K562 (cell line): ENCODE measurements at regions not wholly inside any gene's neighbourhood (a gene's known extent, or its start where the extent isn't known, plus 50 kb on each side); places are given as distances from the start of the nearest gene placed in this dataset.

Source experiments
- ATAC-seq: fragments of 200-7000 bp; cut with Tn5 transposase; 3 replicates; pipeline ENCODE4 v1.9.1; 2020; ENCODE audit warnings: moderate library complexity
- BruUV-seq: library from RNA; stranded (reverse); fragments of 400-500 nt; replicated peaks from 2 replicates; lab custom pipeline; 2021; lab: Mats Ljungman, UMichigan
- CTCF ChIA-PET: fragments of 300-600 bp; formaldehyde crosslinking; extraction: SDS; loops from one replicate; lab custom pipeline; 2021; ENCODE audit warnings: low intra/inter-chr PET ratio; lab: Yijun Ruan, JAX
- POLR2A ChIA-PET: fragments of 300-600, 350-650 bp; sonication (Branson Sonifier 250); formaldehyde crosslinking; extraction: SDS; loops from one replicate; lab custom pipeline; 2021; ENCODE audit warnings: antibody characterized with exemption, inconsistent platforms; lab: Yijun Ruan, JAX
- DNase-seq, 4 experiments: peaks; one replicate each; pipeline versions ENCODE4 v3.0.0 to v3.0.0-alpha.2; 2011 to 2018; ENCODE audit warnings: low spot score in 3 of 4, mixed read lengths in 3 of 4; ENCODE audit errors: extremely low read depth in 1 of 4
- FAIRE-seq: peaks from 2 replicates; lab custom pipeline; 2011; peaks lifted over from hg19 to GRCh38; lab: Jason Lieb, UNC
- H2AFZ ChIP-seq: 2 replicates; pipeline ENCODE4 v1.6.0; 2011; ENCODE audit warnings: low read depth, low read length, control low read depth, inconsistent platforms
- H3K27ac ChIP-seq: fragments of 200-600 bp; 3 replicates; pipeline ENCODE4 v1.8.0; 2011; ENCODE audit warnings: low read depth, mild to moderate bottlenecking, control low read depth, inconsistent platforms, low read length, moderate library complexity, mixed read lengths; ENCODE audit errors: extremely low read depth
- H3K27me3 ChIP-seq, 2 experiments: fragments of 300-600 bp in 1 of 2; 2 replicates in 1 of 2; 3 replicates in 1 of 2; pipeline versions ENCODE4 v1.6.0 to v1.8.0; 2011; ENCODE audit warnings: inconsistent platforms in 2 of 2, low read length in 2 of 2, mild to moderate bottlenecking in 1 of 2, mixed read lengths in 1 of 2, moderate library complexity in 1 of 2; ENCODE audit not compliant: control insufficient read depth in 2 of 2, insufficient read depth in 2 of 2
- H3K36me3 ChIP-seq: fragments of 300-600 bp; 3 replicates; pipeline ENCODE4 v1.8.0; 2011; ENCODE audit warnings: mild to moderate bottlenecking, low read length, inconsistent platforms; ENCODE audit not compliant: control insufficient read depth, insufficient read depth
- H3K4me1 ChIP-seq, 2 experiments: fragments of 200-600 bp in 1 of 2; replicated peaks in 1 of 2; 2 replicates in 1 of 2; 3 replicates in 1 of 2; pipeline versions ENCODE4 v1.5.1 to v1.8.0; 2011; ENCODE audit warnings: inconsistent platforms in 2 of 2, low read length in 2 of 2, mild to moderate bottlenecking in 1 of 2, mixed read lengths in 1 of 2, moderate library complexity in 1 of 2; ENCODE audit not compliant: control insufficient read depth in 2 of 2, insufficient read depth in 2 of 2
- H3K4me2 ChIP-seq: 2 replicates; pipeline ENCODE4 v1.6.1; 2011; ENCODE audit warnings: low read length, control low read depth, inconsistent platforms, mixed read lengths; ENCODE audit not compliant: insufficient read depth
- H3K4me3 ChIP-seq: fragments of 200-600 bp; sonication (generic), shearing (Covaris generic); 2 replicates; pipeline ENCODE4 v1.5.1; 2016; ENCODE audit warnings: control low read depth, inconsistent platforms
- H3K79me2 ChIP-seq: fragments of 200-600 bp; 3 replicates; pipeline ENCODE4 v1.8.0; 2011; ENCODE audit warnings: low read length, inconsistent platforms; ENCODE audit not compliant: control insufficient read depth, insufficient read depth
- H3K9ac ChIP-seq, 2 experiments: 2 replicates each; pipeline versions ENCODE4 v1.6.0 to v1.6.1; 2011; ENCODE audit warnings: low read depth in 2 of 2, low read length in 2 of 2, control low read depth in 1 of 2, inconsistent platforms in 1 of 2, mild to moderate bottlenecking in 1 of 2, mixed read lengths in 1 of 2; ENCODE audit not compliant: insufficient read depth in 1 of 2
- H3K9me1 ChIP-seq: one replicate; pipeline ENCODE4 v1.6.0; 2011; ENCODE audit warnings: inconsistent platforms, mild to moderate bottlenecking, low read length, moderate library complexity; ENCODE audit not compliant: control insufficient read depth, insufficient read depth
- H3K9me3 ChIP-seq: replicated peaks from 2 replicates; pipeline ENCODE4 v1.5.1; 2011; ENCODE audit warnings: low read depth, low read length, inconsistent platforms; ENCODE audit not compliant: control insufficient read depth, insufficient read depth
- H4K20me1 ChIP-seq: replicated peaks from 2 replicates; pipeline ENCODE4 v1.6.1; 2011; ENCODE audit warnings: low read length, inconsistent platforms, mixed read lengths; ENCODE audit not compliant: control insufficient read depth, insufficient read depth
- CREB3 ChIP-seq: fragments of 450-650 bp; conservative IDR thresholded peaks from 2 replicates; pipeline ENCODE4 v1.6.1; 2016; ENCODE audit warnings: missing genetic modification characterization, low read depth, mild to moderate bottlenecking, missing compliant biosample characterization, moderate library complexity
- DMBX1 ChIP-seq: fragments of 250-450 bp; sonication (Bioruptor Pico); IDR thresholded peaks from 2 replicates; pipeline ENCODE4 v1.8.0; 2022; ENCODE audit warnings: inconsistent platforms, mild to moderate bottlenecking, moderate library complexity, borderline replicate concordance
- ETV6 ChIP-seq, 3 experiments: fragments of 150-350 bp in 1 of 3; sonication (generic) in 1 of 3; formaldehyde crosslinking in 1 of 3; IDR thresholded peaks; 2 replicates each; pipeline versions ENCODE4 v1.6.1 to v1.8.0; 2014 to 2022; ENCODE audit warnings: borderline replicate concordance in 2 of 3, low read depth in 2 of 3, antibody characterized with exemption in 1 of 3, low read length in 1 of 3, mild to moderate bottlenecking in 1 of 3, missing genetic modification reagents in 1 of 3
- NCOA4 ChIP-seq: fragments of 450-650 bp; IDR thresholded peaks from 2 replicates; pipeline ENCODE4 v1.6.1; 2018; ENCODE audit warnings: mild to moderate bottlenecking; ENCODE audit not compliant: partially characterized antibody
- ZNF12 ChIP-seq: sonication (generic); formaldehyde crosslinking; IDR thresholded peaks from 2 replicates; pipeline ENCODE4 v1.4.0; 2020; ENCODE audit warnings: mild to moderate bottlenecking, missing genetic modification reagents
- ZNF143 ChIP-seq: sonication (generic); formaldehyde crosslinking; IDR thresholded peaks from 2 replicates; pipeline ENCODE4 v1.9.0; 2022; ENCODE audit warnings: mild to moderate bottlenecking, missing genetic modification reagents
- ZNF586 ChIP-seq: fragments of 450-650 bp; formaldehyde crosslinking; conservative IDR thresholded peaks from 2 replicates; pipeline ENCODE4 v1.4.0; 2020; ENCODE audit warnings: mild to moderate bottlenecking, moderate library complexity
- ZNF668 ChIP-seq: fragments of 250-450 bp; sonication (Bioruptor Pico); IDR thresholded peaks from 2 replicates; pipeline ENCODE4 v1.8.0; 2022; ENCODE audit warnings: mild to moderate bottlenecking, inconsistent platforms
- WGBS: fragments of 100-300 bp; shearing (Covaris generic); methylation state at CpG from one replicate; pipeline ENCODE4 v1.1.6; 2016; ENCODE audit warnings: low coverage, mixed read lengths; ENCODE audit not compliant: insufficient coverage; ENCODE audit errors: missing lambda C conversion rate; 5-methylcytosine and 5-hydroxymethylcytosine counted together
- in situ Hi-C: fragments of 300-500 bp; cut with MboI; formaldehyde crosslinking; loops from 4 replicates; pipeline ENCODE4 v1.15.0; 2018; ENCODE audit warnings: inconsistent platforms, mixed read lengths
- intact Hi-C: fragments of 100-400 bp; cut with micrococcal nuclease; formaldehyde crosslinking; loops from 2 replicates; pipeline ENCODE4 v1.14.2; 2022
- TF ChIP-seq, protein P1 (sequence below): IDR thresholded peaks from 2 replicates; pipeline ENCODE4 v1.6.1; 2016; ENCODE audit warnings: missing genetic modification characterization, missing compliant biosample characterization
- TF ChIP-seq, protein P2 (sequence below): sonication (generic); formaldehyde crosslinking; IDR thresholded peaks from 2 replicates; pipeline ENCODE4 v1.8.1; 2023; ENCODE audit warnings: mild to moderate bottlenecking, missing genetic modification reagents

DNA sequence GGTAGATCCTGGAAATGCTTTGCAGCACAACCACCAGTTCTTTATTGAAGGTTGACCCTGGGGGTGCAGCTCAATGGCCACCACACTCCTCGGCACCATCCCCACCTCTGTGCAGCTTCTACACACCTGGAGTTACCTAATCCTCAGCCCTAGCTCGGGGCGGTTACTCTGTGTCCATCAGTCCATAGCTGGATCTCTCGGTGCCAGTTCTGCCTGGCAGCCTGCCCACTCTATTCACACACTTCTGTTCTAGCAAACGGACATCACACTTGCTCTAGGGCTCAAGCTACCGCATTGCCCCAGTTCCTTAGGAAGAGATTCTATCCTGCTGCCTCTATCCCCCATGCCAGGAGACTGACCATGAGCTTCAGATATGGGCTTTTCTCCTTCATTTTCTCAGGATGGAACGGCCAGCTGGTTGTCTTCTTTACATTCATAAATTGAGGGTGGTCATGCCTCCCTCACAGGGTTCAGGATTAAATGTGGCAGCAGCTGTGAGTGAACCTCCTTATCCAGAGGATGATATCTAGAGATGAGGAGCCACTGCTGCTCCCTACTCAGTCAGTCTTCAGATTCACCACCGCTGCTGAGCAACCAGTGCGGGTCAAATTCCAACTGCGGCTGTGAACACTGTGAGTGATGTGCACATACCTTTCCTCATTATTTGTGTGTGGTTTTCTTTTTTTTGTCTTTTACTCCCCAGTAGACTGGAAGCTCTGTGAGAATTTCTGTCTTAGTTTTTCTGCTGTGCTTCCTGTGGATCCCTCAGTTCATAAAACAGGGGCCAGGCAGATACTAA is 66.9 kb upstream of the TRIB2 start:
- peaks cover 7 to 16% of the 10 kb centered on the region in 2 experiments; a peak in 3 of 5 replicates for H3K27me3 ChIP-seq
- in situ Hi-C loops = no loop called here
- H3K9ac ChIP-seq = no peak overlapping the region
- no peaks in the 10 kb centered on the region for H3K79me2 ChIP-seq
- BruUV-seq = no TSS peak
- H3K36me3 ChIP-seq = no peaks in the 10 kb centered on the region
- DNase-seq (no peak), FAIRE-seq (no peak), ATAC-seq (no peak)
- intact Hi-C loops = no loop called here
- H4K20me1 ChIP-seq = no peaks in the 10 kb centered on the region
- H3K9me3 ChIP-seq = 0 out of 2 replicates have a peak, but pooled peaks cover 3% of the 10 kb centered on the region
- H2AFZ ChIP-seq = no peak overlapping the region
- no peak overlapping the region for H3K27ac ChIP-seq
- no peaks in the 10 kb centered on the region for H3K9me1 ChIP-seq
- ChIA-PET POLR2A (interaction anchor here (0.8 kb wide), 1 partner anchor 12 kb away, joined by 3 read pairs; no protein-coding TSS in a partner anchor), CTCF (no interaction called here)
- H3K4me1 ChIP-seq = no peaks in the 10 kb centered on the region
- H3K4me2 ChIP-seq = no peak overlapping the region
- WGBS = 17% methylated on average over 10 of the region's 10 CpGs
- TF ChIP-seq DMBX1 (CRISPR knock-in tag) (no peak), ETV6 (IDR thresholded peaks at IDR 0.05; ENCODE audit: borderline replicate concordance in 1 of 2, low read depth in 2 of 2, low read length in 1 of 2) (no peak), ETV6 (CRISPR knock-in tag; IDR thresholded peaks at IDR 0.05; ENCODE audit: borderline replicate concordance) (no peak)
- no peak overlapping the region for H3K4me3 ChIP-seq

GRCh38 chr2:12651641-12652040 is 65.1 kb upstream of the TRIB2 start:
- H3K36me3 ChIP-seq = no peaks in the 10 kb centered on the region
- no peak overlapping the region for H3K4me3 ChIP-seq
- no peak for DNase-seq
- no TSS peak for BruUV-seq
- FAIRE-seq = no peak
- WGBS = 18% methylated on average over 7 of the region's 8 CpGs
- no peak overlapping the region for H3K4me2 ChIP-seq
- ATAC-seq = no peak
- H3K79me2 ChIP-seq = no peaks in the 10 kb centered on the region
- ChIA-PET CTCF (no interaction called here), POLR2A (interaction anchor here (0.6 to 1.3 kb wide), 3 partner anchors 11 to 930 kb away, joined by 3 to 5 read pairs (median 4); no protein-coding TSS in a partner anchor)
- H3K9me1 ChIP-seq = no peaks in the 10 kb centered on the region
- H3K27me3 ChIP-seq = peaks cover 7 to 16% of the 10 kb centered on the region in 2 experiments; a peak in 3 of 5 replicates
- H3K9ac ChIP-seq = no peak overlapping the region
- no peak overlapping the region for H2AFZ ChIP-seq
- no peak overlapping the region for H3K27ac ChIP-seq
- H3K4me1 ChIP-seq = no peaks in the 10 kb centered on the region
- intact Hi-C loops = no loop called here
- H3K9me3 ChIP-seq = 0 out of 2 replicates have a peak, but pooled peaks cover under 1% of the 10 kb centered on the region
- in situ Hi-C loops = no loop called here
- H4K20me1 ChIP-seq = no peaks in the 10 kb centered on the region
- no peak for TF ChIP-seq NCOA4
- TF ChIP-seq CREB3 = no peak
- no peak for TF ChIP-seq ZNF12 (CRISPR knock-in tag)
- TF ChIP-seq ZNF668 (CRISPR knock-in tag) = no peak
- TF ChIP-seq ZNF143 (CRISPR knock-in tag) = no peak
- TF ChIP-seq, protein P1, sequence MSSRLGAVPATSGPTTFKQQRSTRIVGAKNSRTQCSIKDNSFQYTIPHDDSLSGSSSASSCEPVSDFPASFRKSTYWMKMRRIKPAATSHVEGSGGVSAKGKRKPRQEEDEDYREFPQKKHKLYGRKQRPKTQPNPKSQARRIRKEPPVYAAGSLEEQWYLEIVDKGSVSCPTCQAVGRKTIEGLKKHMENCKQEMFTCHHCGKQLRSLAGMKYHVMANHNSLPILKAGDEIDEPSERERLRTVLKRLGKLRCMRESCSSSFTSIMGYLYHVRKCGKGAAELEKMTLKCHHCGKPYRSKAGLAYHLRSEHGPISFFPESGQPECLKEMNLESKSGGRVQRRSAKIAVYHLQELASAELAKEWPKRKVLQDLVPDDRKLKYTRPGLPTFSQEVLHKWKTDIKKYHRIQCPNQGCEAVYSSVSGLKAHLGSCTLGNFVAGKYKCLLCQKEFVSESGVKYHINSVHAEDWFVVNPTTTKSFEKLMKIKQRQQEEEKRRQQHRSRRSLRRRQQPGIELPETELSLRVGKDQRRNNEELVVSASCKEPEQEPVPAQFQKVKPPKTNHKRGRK (tag) = no peak
- TF ChIP-seq, protein P2, sequence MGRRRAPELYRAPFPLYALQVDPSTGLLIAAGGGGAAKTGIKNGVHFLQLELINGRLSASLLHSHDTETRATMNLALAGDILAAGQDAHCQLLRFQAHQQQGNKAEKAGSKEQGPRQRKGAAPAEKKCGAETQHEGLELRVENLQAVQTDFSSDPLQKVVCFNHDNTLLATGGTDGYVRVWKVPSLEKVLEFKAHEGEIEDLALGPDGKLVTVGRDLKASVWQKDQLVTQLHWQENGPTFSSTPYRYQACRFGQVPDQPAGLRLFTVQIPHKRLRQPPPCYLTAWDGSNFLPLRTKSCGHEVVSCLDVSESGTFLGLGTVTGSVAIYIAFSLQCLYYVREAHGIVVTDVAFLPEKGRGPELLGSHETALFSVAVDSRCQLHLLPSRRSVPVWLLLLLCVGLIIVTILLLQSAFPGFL = no peak
- TF ChIP-seq ZNF586 (CRISPR knock-in tag) = no peak
